ENCODE measurements at regions not wholly inside any gene's neighbourhood (a gene's known extent, or its start where the extent isn't known, plus 50 kb on each side); places are given as distances from the start of the nearest gene placed in this dataset.

GRCh38 chr2:228509021-228509420, 327.5 kb upstream of the SPHKAP start:
- no peak for DNase-seq
- WGBS (ENCODE audit: insufficient coverage, low coverage, low lambda C conversion rate, missing lambda C conversion rate): 60% methylated on average over 2 of the region's 2 CpGs
- ATAC-seq: no peak
- Histone ChIP-seq H3K4me1 (no peaks in the 10 kb centered on the region), H3K27me3 (no peaks in the 10 kb centered on the region), H3K4me3 (no peak overlapping the region), H3K36me3 (no peaks in the 10 kb centered on the region), H3K27ac (no peak overlapping the region), H3K9me3 (no peaks in the 10 kb centered on the region)
- intact Hi-C loops (cut with DNase I): no loop called here
- TF ChIP-seq POLR2A (IDR thresholded peaks at IDR 0.05): no peak
- TF ChIP-seq, protein P1, sequence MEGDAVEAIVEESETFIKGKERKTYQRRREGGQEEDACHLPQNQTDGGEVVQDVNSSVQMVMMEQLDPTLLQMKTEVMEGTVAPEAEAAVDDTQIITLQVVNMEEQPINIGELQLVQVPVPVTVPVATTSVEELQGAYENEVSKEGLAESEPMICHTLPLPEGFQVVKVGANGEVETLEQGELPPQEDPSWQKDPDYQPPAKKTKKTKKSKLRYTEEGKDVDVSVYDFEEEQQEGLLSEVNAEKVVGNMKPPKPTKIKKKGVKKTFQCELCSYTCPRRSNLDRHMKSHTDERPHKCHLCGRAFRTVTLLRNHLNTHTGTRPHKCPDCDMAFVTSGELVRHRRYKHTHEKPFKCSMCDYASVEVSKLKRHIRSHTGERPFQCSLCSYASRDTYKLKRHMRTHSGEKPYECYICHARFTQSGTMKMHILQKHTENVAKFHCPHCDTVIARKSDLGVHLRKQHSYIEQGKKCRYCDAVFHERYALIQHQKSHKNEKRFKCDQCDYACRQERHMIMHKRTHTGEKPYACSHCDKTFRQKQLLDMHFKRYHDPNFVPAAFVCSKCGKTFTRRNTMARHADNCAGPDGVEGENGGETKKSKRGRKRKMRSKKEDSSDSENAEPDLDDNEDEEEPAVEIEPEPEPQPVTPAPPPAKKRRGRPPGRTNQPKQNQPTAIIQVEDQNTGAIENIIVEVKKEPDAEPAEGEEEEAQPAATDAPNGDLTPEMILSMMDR (IDR thresholded peaks at IDR 0.05): no peak

GRCh38 chr2:228507870-228508269, 326.4 kb upstream of the SPHKAP start:
- TF ChIP-seq POLR2A (IDR thresholded peaks at IDR 0.05): no peak
- TF ChIP-seq, protein P1 (IDR thresholded peaks at IDR 0.05): no peak
- DNase-seq: no peak
- 57% methylated on average over 2 of the region's 3 CpGs for WGBS (ENCODE audit: insufficient coverage, low coverage, low lambda C conversion rate, missing lambda C conversion rate)

DNA sequence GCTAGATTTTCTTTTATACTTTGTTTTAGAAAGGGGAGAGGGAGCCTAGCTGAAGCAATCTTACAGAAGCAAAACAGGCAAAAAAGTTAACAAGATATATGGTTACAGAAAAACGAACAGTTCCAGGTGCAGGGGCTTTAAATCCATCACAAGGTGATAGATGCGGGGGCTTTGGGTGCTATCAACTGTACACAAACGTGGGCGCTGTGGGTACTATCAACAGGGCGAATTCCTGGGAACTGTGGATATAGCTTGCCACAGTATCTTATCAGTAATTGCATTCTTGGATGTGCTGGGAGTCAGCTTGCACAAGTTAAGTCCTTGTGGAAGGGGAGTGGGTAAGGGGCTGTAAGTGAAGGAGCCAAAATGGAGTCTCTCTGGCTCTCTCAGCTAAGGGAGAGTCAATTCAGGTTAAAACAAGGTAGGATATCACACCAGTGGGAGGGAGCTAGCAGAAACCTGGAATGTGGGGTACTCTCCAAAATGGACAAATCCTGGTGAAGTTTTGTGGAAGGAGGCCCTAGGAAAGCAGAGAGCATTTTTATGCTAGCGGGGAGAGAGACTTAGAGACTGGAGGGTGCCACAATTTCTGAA, 325.8 kb upstream of the SPHKAP start:
- DNase-seq (no peak), ATAC-seq (no peak)
- TF ChIP-seq POLR2A (IDR thresholded peaks at IDR 0.05): no peak
- TF ChIP-seq, protein P1 (IDR thresholded peaks at IDR 0.05): no peak
- H3K9me3 ChIP-seq: no peaks in the 10 kb centered on the region
- H3K4me1 ChIP-seq: no peaks in the 10 kb centered on the region
- no peak overlapping the region for H3K4me3 ChIP-seq
- H3K36me3 ChIP-seq: no peaks in the 10 kb centered on the region
- H3K27ac ChIP-seq: no peak overlapping the region
- 38% methylated on average over 6 of the region's 6 CpGs for WGBS (ENCODE audit: insufficient coverage, low coverage, low lambda C conversion rate, missing lambda C conversion rate)
- intact Hi-C loops (cut with DNase I): no loop called here
- H3K27me3 ChIP-seq: no peaks in the 10 kb centered on the region

More at GRCh38 chr2:228507870-228508269, 326.4 kb upstream of the SPHKAP start:
- no peak for ATAC-seq
- Histone ChIP-seq H3K27ac (no peak overlapping the region), H3K36me3 (no peaks in the 10 kb centered on the region), H3K4me3 (no peak overlapping the region), H3K9me3 (no peaks in the 10 kb centered on the region), H3K27me3 (no peaks in the 10 kb centered on the region), H3K4me1 (no peaks in the 10 kb centered on the region)
- intact Hi-C loops (cut with DNase I): no loop called here

DNA sequence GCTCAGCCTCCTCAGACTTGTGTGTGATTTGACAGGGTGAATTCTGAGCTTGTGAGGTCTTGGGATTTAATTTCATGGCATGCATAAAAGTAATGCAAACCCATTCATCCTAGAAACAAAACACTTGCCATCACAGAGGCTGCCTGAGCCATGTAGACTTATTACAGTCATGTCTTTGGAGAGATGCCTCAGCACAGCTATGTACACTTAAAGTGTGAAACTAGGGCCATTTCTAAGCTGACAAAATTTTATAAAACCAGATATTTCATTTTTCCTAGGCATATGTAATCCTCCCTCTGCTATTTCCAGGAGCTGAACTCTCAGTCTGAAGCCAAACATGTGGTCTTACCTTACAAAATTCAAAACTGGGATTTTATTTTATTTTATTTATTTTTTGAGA, 322.2 kb upstream of the SPHKAP start:
- no peaks in the 10 kb centered on the region for H3K27me3 ChIP-seq
- intact Hi-C loops (cut with DNase I): no loop called here

More for the DNA sequence above, 322.2 kb upstream of the SPHKAP start:
- no peaks in the 10 kb centered on the region for H3K36me3 ChIP-seq
- H3K9me3 ChIP-seq: no peaks in the 10 kb centered on the region
- no peak for ATAC-seq
- no peak overlapping the region for H3K4me3 ChIP-seq
- TF ChIP-seq, protein P1 (IDR thresholded peaks at IDR 0.05): no peak
- TF ChIP-seq POLR2A (IDR thresholded peaks at IDR 0.05): no peak
- H3K4me1 ChIP-seq: no peaks in the 10 kb centered on the region
- no peak for DNase-seq
- no peak overlapping the region for H3K27ac ChIP-seq

All from right lobe of liver (tissue), 6 donors.